Endothelial cell of umbilical vein (primary cell): ENCODE measurements at regions not wholly inside any gene's neighbourhood (a gene's known extent, or its start where the extent isn't known, plus 50 kb on each side); places are given as distances from the start of the nearest gene placed in this dataset.

ENCODE experiments used
- BruUV-seq: library from RNA; stranded (reverse); fragments of 400-500 nt; replicated peaks from 2 replicates; lab custom pipeline; 2021; lab: Mats Ljungman, UMichigan
- CTCF ChIA-PET: fragments of 300-600, 350-600 bp; sonication (Branson Sonifier 250); formaldehyde crosslinking; loops from one replicate; lab custom pipeline; 2021; ENCODE audit warnings: antibody characterized with exemption, inconsistent platforms; lab: Charles Lee
- POLR2A ChIA-PET: fragments of 300-600, 350-600 bp; sonication (Branson Sonifier 250); formaldehyde crosslinking; loops from one replicate; lab custom pipeline; 2021; ENCODE audit warnings: antibody characterized with exemption, inconsistent platforms; lab: Charles Lee
- DNase-seq: peaks from one replicate; pipeline ENCODE4 v3.0.0-alpha.2; 2011; ENCODE audit warnings: low read depth, low spot score
- FAIRE-seq: peaks from 2 replicates; lab custom pipeline; 2011; peaks lifted over from hg19 to GRCh38; lab: Jason Lieb, UNC
- H2AFZ ChIP-seq: 2 replicates; pipeline ENCODE4 v1.6.0; 2012; ENCODE audit warnings: low read depth, low read length, control low read depth, inconsistent platforms
- H3K27ac ChIP-seq: 2 replicates; pipeline ENCODE4 v1.5.1; 2011; ENCODE audit warnings: low read depth, mild to moderate bottlenecking, control low read depth, low read length, moderate library complexity; ENCODE audit not compliant: insufficient read depth
- H3K27me3 ChIP-seq, 2 experiments: 2 replicates each; pipeline versions ENCODE4 v1.6.0 to v1.6.1; 2011; ENCODE audit warnings: low read length in 2 of 2, mixed read lengths in 1 of 2; ENCODE audit not compliant: control insufficient read depth in 2 of 2, insufficient read depth in 2 of 2
- H3K36me3 ChIP-seq, 2 experiments: 2 replicates in 1 of 2; 3 replicates in 1 of 2; pipeline ENCODE4 v1.5.1; 2011; ENCODE audit warnings: low read length in 2 of 2, mild to moderate bottlenecking in 1 of 2, moderate library complexity in 1 of 2; ENCODE audit not compliant: control insufficient read depth in 2 of 2, insufficient read depth in 2 of 2; ENCODE audit errors: extremely low read depth in 1 of 2
- H3K4me1 ChIP-seq: 3 replicates; pipeline ENCODE4 v1.5.1; 2011; ENCODE audit warnings: mild to moderate bottlenecking, low read length; ENCODE audit not compliant: control insufficient read depth, insufficient read depth; ENCODE audit errors: extremely low read depth
- H3K4me2 ChIP-seq: 2 replicates; pipeline ENCODE4 v1.6.1; 2011; ENCODE audit warnings: low read length, control low read depth, mixed read lengths; ENCODE audit not compliant: insufficient read depth
- H3K4me3 ChIP-seq, 3 experiments: fragments of 200-600 bp in 1 of 3; sonication (generic), shearing (Covaris generic) in 1 of 3; replicated peaks in 1 of 3; 2 replicates each; pipeline ENCODE4 v1.5.1; 2011 to 2016; ENCODE audit warnings: control low read depth in 3 of 3, low read length in 3 of 3, mild to moderate bottlenecking in 2 of 3, inconsistent platforms in 1 of 3, low read depth in 1 of 3, moderate library complexity in 1 of 3; ENCODE audit not compliant: insufficient read depth in 1 of 3
- H3K79me2 ChIP-seq: 2 replicates; pipeline ENCODE4 v1.6.0; 2012; ENCODE audit warnings: low read length, inconsistent platforms; ENCODE audit not compliant: control insufficient read depth, insufficient read depth
- H3K9ac ChIP-seq: replicated peaks from 2 replicates; pipeline ENCODE3; 2011; ENCODE audit warnings: low read length, control low read depth; ENCODE audit not compliant: insufficient read depth; ENCODE audit errors: extremely low read depth
- H3K9me1 ChIP-seq: replicated peaks from 3 replicates; pipeline ENCODE4 v1.6.0; 2011; ENCODE audit warnings: mild to moderate bottlenecking, low read length; ENCODE audit not compliant: control insufficient read depth, insufficient read depth; ENCODE audit errors: extremely low read depth
- H3K9me3 ChIP-seq: replicated peaks from 2 replicates; pipeline ENCODE4 v1.5.1; 2012; ENCODE audit warnings: low read length, inconsistent platforms; ENCODE audit not compliant: control insufficient read depth, insufficient read depth
- H4K20me1 ChIP-seq: replicated peaks from 2 replicates; pipeline ENCODE3; 2011; ENCODE audit warnings: mild to moderate bottlenecking, low read length; ENCODE audit not compliant: control insufficient read depth, insufficient read depth; ENCODE audit errors: extremely low read depth
- CTCF ChIP-seq, 2 donors: IDR thresholded peaks; 1 replicate in 1 of 2; 2 replicates in 1 of 2; pipeline ENCODE4 v1.5.1; 2011; ENCODE audit warnings: low read length in 2 of 2, mild to moderate bottlenecking in 2 of 2, moderate library complexity in 2 of 2, control low read depth in 1 of 2, inconsistent platforms in 1 of 2, low read depth in 1 of 2; ENCODE audit not compliant: insufficient read depth in 1 of 2; ENCODE audit errors: extremely low read depth in 1 of 2
- JUN ChIP-seq: IDR thresholded peaks from 2 replicates; pipeline ENCODE4 v1.6.1; 2011; ENCODE audit warnings: borderline replicate concordance, low read depth; ENCODE audit not compliant: insufficient read length, insufficient read depth
- POLR2A ChIP-seq: IDR thresholded peaks from 2 replicates; pipeline ENCODE4 v1.6.1; 2012; ENCODE audit warnings: low read depth, mild to moderate bottlenecking, control low read depth, low read length
- dilution Hi-C: fragments of 300-500 bp; cut with MboI; formaldehyde crosslinking; loops from one replicate; pipeline ENCODE4 v1.15.0; 2019; ENCODE audit warnings: low sequenced_read_pairs; ENCODE audit not compliant: extremely low pct_ligation_motif_present
- intact Hi-C: fragments of 100-400 bp; cut with micrococcal nuclease; formaldehyde crosslinking; loops from one replicate; pipeline ENCODE4 v1.10.0; 2022

GRCh38 chr14:56528927-56529326 lies 50.7 kb upstream of the TMEM260 start:
- Histone ChIP-seq H3K9me1 (no peaks in the 10 kb centered on the region), H2AFZ (no peak overlapping the region), H3K4me3 (no peak overlapping the region), H3K27me3 (peaks cover 10 to 14% of the 10 kb centered on the region in 2 experiments), H4K20me1 (no peaks in the 10 kb centered on the region), H3K36me3 (no peaks in the 10 kb centered on the region), H3K27ac (no peak overlapping the region), H3K9ac (no peak overlapping the region), H3K4me1 (no peaks in the 10 kb centered on the region), H3K4me2 (no peak overlapping the region), H3K9me3 (no peaks in the 10 kb centered on the region), H3K79me2 (no peaks in the 10 kb centered on the region)
- DNase-seq (no peak), FAIRE-seq (no peak)
- dilution Hi-C loops = no loop called here
- CTCF ChIA-PET = interaction anchor here (1.4 kb wide), 1 partner anchor 39 kb away, joined by 4 read pairs; no protein-coding TSS in a partner anchor
- TF ChIP-seq CTCF (IDR thresholded peaks at IDR 0.05; ENCODE audit: extremely low read depth in 1 of 2, insufficient read depth in 1 of 2, low read depth in 1 of 2, low read length in 2 of 2) (no peak), POLR2A (no peak), JUN (no peak)
- BruUV-seq = no TSS peak
- intact Hi-C loops = no loop called here
- POLR2A ChIA-PET = no interaction called here
